Liver (tissue), 8 donors: ENCODE measurements at regions not wholly inside any gene's neighbourhood (a gene's known extent, or its start where the extent isn't known, plus 50 kb on each side); places are given as distances from the start of the nearest gene placed in this dataset.

Source experiments
- DNase-seq: peaks from one replicate; pipeline ENCODE4 v3.0.0-alpha.2; 2017; ENCODE audit warnings: low spot score
- H3K27ac ChIP-seq, 2 donors: one replicate each; pipeline ENCODE4 v1.7.0; 2013; ENCODE audit warnings: inconsistent platforms in 2 of 2, low read length in 2 of 2, control low read depth in 1 of 2, low read depth in 1 of 2, mild to moderate bottlenecking in 1 of 2
- H3K27me3 ChIP-seq, 4 donors: one replicate each; pipeline versions ENCODE4 v1.6.1 to v1.7.0; 2013; ENCODE audit warnings: low read length in 3 of 4, inconsistent platforms in 1 of 4, mild to moderate bottlenecking in 1 of 4, moderate library complexity in 1 of 4; ENCODE audit not compliant: control insufficient read depth in 4 of 4, insufficient read depth in 4 of 4
- H3K36me3 ChIP-seq, 4 donors: one replicate each; pipeline versions ENCODE4 v1.6.1 to v1.7.0; 2013; ENCODE audit warnings: low read length in 3 of 4, mild to moderate bottlenecking in 3 of 4, low read depth in 1 of 4, moderate library complexity in 1 of 4; ENCODE audit not compliant: control insufficient read depth in 4 of 4, insufficient read depth in 3 of 4
- H3K4me1 ChIP-seq, 4 donors: one replicate each; pipeline versions ENCODE4 v1.6.1 to v1.7.0; 2013; ENCODE audit warnings: low read length in 3 of 4, mild to moderate bottlenecking in 3 of 4, moderate library complexity in 1 of 4; ENCODE audit not compliant: control insufficient read depth in 4 of 4, insufficient read depth in 4 of 4
- H3K4me3 ChIP-seq, 3 donors: one replicate each; pipeline versions ENCODE4 v1.6.1 to v1.7.0; 2013; ENCODE audit warnings: low read length in 3 of 3, control low read depth in 1 of 3, low read depth in 1 of 3, mild to moderate bottlenecking in 1 of 3
- H3K9ac ChIP-seq, 2 donors: one replicate each; pipeline ENCODE4 v1.7.0; 2013; ENCODE audit warnings: low read length in 2 of 2, mild to moderate bottlenecking in 2 of 2, moderate library complexity in 2 of 2, control low read depth in 1 of 2, low read depth in 1 of 2
- H3K9me3 ChIP-seq, 4 donors: one replicate each; pipeline versions ENCODE4 v1.6.1 to v1.7.0; 2013; ENCODE audit warnings: low read length in 3 of 4; ENCODE audit not compliant: control insufficient read depth in 4 of 4
- ATF3 ChIP-seq: IDR thresholded peaks from 2 replicates; pipeline ENCODE4 v1.6.1; 2016; ENCODE audit warnings: antibody characterized with exemption
- CTCF ChIP-seq: fragments of 150-350 bp; IDR thresholded peaks from 2 replicates; pipeline ENCODE4 v1.5.1; 2017; ENCODE audit warnings: improper control_type of control experiment, low read depth, low read length; ENCODE audit not compliant: missing input control
- EGR1 ChIP-seq, 2 donors: IDR thresholded peaks; 2 replicates each; pipeline ENCODE4 v1.6.1; 2016 to 2018; ENCODE audit warnings: antibody characterized with exemption in 2 of 2, low read depth in 2 of 2
- FOXA1 ChIP-seq: IDR thresholded peaks from 2 replicates; pipeline ENCODE4 v1.6.1; 2016; ENCODE audit warnings: antibody characterized with exemption
- FOXA2 ChIP-seq: IDR thresholded peaks from 2 replicates; pipeline ENCODE4 v1.6.1; 2016; ENCODE audit warnings: antibody characterized with exemption
- GABPA ChIP-seq, 2 donors: IDR thresholded peaks in 1 of 2; conservative IDR thresholded peaks in 1 of 2; 2 replicates each; pipeline ENCODE4 v1.6.1; 2016; ENCODE audit warnings: antibody characterized with exemption in 2 of 2, mild to moderate bottlenecking in 1 of 2, moderate library complexity in 1 of 2
- HNF4A ChIP-seq, 2 donors: conservative IDR thresholded peaks; 2 replicates each; pipeline ENCODE4 v1.6.1; 2016; ENCODE audit warnings: antibody characterized with exemption in 2 of 2, mild to moderate bottlenecking in 2 of 2
- HNF4G ChIP-seq: IDR thresholded peaks from 2 replicates; pipeline ENCODE4 v1.6.1; 2016; ENCODE audit warnings: antibody characterized with exemption
- JUND ChIP-seq, 2 donors: IDR thresholded peaks; 2 replicates each; pipeline ENCODE4 v1.6.1; 2016; ENCODE audit warnings: antibody characterized with exemption in 2 of 2
- MAX ChIP-seq: IDR thresholded peaks from 2 replicates; pipeline ENCODE4 v1.6.1; 2016; ENCODE audit warnings: antibody characterized with exemption
- NR2F2 ChIP-seq: IDR thresholded peaks from 2 replicates; pipeline ENCODE4 v1.6.1; 2016; ENCODE audit warnings: antibody characterized with exemption
- RAD21 ChIP-seq, 2 donors: IDR thresholded peaks; 2 replicates each; pipeline ENCODE4 v1.6.1; 2016; ENCODE audit warnings: antibody characterized with exemption in 2 of 2, mild to moderate bottlenecking in 2 of 2
- REST ChIP-seq: IDR thresholded peaks from 2 replicates; pipeline ENCODE4 v1.6.1; 2016; ENCODE audit warnings: antibody characterized with exemption, mild to moderate bottlenecking
- RXRA ChIP-seq, 2 donors: IDR thresholded peaks; 2 replicates each; pipeline ENCODE4 v1.6.1; 2017 to 2018; ENCODE audit warnings: antibody characterized with exemption in 2 of 2, mild to moderate bottlenecking in 1 of 2
- SP1 ChIP-seq: IDR thresholded peaks from 2 replicates; pipeline ENCODE4 v1.6.1; 2018; ENCODE audit warnings: antibody characterized with exemption, mild to moderate bottlenecking
- TAF1 ChIP-seq: conservative IDR thresholded peaks from 2 replicates; pipeline ENCODE4 v1.6.1; 2016; ENCODE audit warnings: antibody characterized with exemption, mild to moderate bottlenecking
- YY1 ChIP-seq: IDR thresholded peaks from 2 replicates; pipeline ENCODE4 v1.6.1; 2016; ENCODE audit warnings: antibody characterized with exemption, mild to moderate bottlenecking
- ZBTB33 ChIP-seq: IDR thresholded peaks from 2 replicates; pipeline ENCODE4 v1.6.1; 2016; ENCODE audit warnings: antibody characterized with exemption
- WGBS: extraction: QIAGEN DNeasy Blood & Tissue Kit; methylation state at CpG from one replicate; pipeline ENCODE4 v1.1.7; 2013; 5-methylcytosine and 5-hydroxymethylcytosine counted together
- donor health status: healthy.
- donor health status: healthy.
- donor health status: healthy.
- donor health status: healthy.
- donor health status: healthy.

- H3K27ac ChIP-seq = no peak overlapping the region
- TF ChIP-seq FOXA1 (no peak), YY1 (no peak), TAF1 (no peak), MAX (no peak), RAD21 (IDR thresholded peaks at IDR 0.05) (no peak), RXRA (IDR thresholded peaks at IDR 0.05) (no peak), HNF4A (conservative IDR thresholded peaks at IDR 0.05) (no peak), NR2F2 (no peak), FOXA2 (no peak), REST (no peak), EGR1 (IDR thresholded peaks at IDR 0.05; ENCODE audit: low read depth in 2 of 2) (no peak)
- no peak for DNase-seq
- no peak overlapping the region for H3K9ac ChIP-seq
- H3K9me3 ChIP-seq = no peaks in the 10 kb centered on the region
- H3K27me3 ChIP-seq = no peaks in the 10 kb centered on the region
- H3K4me1 ChIP-seq = no peaks in the 10 kb centered on the region
- no peak overlapping the region for H3K4me3 ChIP-seq
- WGBS = 94% methylated on average over 1 of the region's 1 CpG
- no peaks in the 10 kb centered on the region for H3K36me3 ChIP-seq
Measured at GRCh38 chr4:71148545-71148944, 155.1 kb downstream of the DCK start.

- 84% methylated on average over 2 of the region's 2 CpGs for WGBS
- DNase-seq = no peak
- Histone ChIP-seq H3K4me1 (no peaks in the 10 kb centered on the region), H3K4me3 (no peak overlapping the region), H3K27ac (no peak overlapping the region), H3K27me3 (no peaks in the 10 kb centered on the region), H3K9me3 (no peaks in the 10 kb centered on the region), H3K9ac (no peak overlapping the region), H3K36me3 (no peaks in the 10 kb centered on the region)
- TF ChIP-seq FOXA1 (no peak), TAF1 (no peak), HNF4A (conservative IDR thresholded peaks at IDR 0.05) (no peak), MAX (no peak), FOXA2 (no peak)
Measured at GRCh38 chr4:71151054-71151453, 157.6 kb downstream of the DCK start.

- 59% methylated on average over 4 of the region's 4 CpGs for whole genome bisulfite sequencing
- no peaks in the 10 kb centered on the region for H3K9me3 ChIP-seq
- no peak overlapping the region for H3K9ac ChIP-seq
- no peak overlapping the region for H3K27ac ChIP-seq
- H3K4me3 ChIP-seq = no peak overlapping the region
- no peaks in the 10 kb centered on the region for H3K4me1 ChIP-seq
- H3K36me3 ChIP-seq = no peaks in the 10 kb centered on the region
- no peak for DNase-seq
- TF ChIP-seq MAX (no peak), YY1 (no peak), FOXA1 (no peak), CTCF (no peak), ZBTB33 (no peak), GABPA (IDR thresholded peaks at IDR 0.05 in 1 of 2, conservative IDR thresholded peaks at IDR 0.05 in 1 of 2) (no peak), HNF4G (no peak), EGR1 (IDR thresholded peaks at IDR 0.05; ENCODE audit: low read depth in 2 of 2) (no peak), ATF3 (no peak), JUND (IDR thresholded peaks at IDR 0.05) (no peak), NR2F2 (no peak), HNF4A (conservative IDR thresholded peaks at IDR 0.05) (no peak), FOXA2 (no peak), RXRA (IDR thresholded peaks at IDR 0.05) (no peak), TAF1 (no peak), SP1 (no peak)
- H3K27me3 ChIP-seq = no peaks in the 10 kb centered on the region
Measured at GRCh38 chr4:71156616-71157015, 163.2 kb downstream of the DCK start.
